CD4-positive, alpha-beta T cell treated with Interferon gamma for 1 hour (primary cell): ENCODE measurements at regions not wholly inside any gene's neighbourhood (a gene's known extent, or its start where the extent isn't known, plus 50 kb on each side); places are given as distances from the start of the nearest gene placed in this dataset.
"Not testable (repeated sequence)": the region's sequence is repeated elsewhere in the genome, so short reads cannot be mapped to it uniquely, and the experiment has no call there.

Experiments used
- DNase-seq: peaks from one replicate; pipeline ENCODE4 v3.0.0-alpha.2; 2020

DNA sequence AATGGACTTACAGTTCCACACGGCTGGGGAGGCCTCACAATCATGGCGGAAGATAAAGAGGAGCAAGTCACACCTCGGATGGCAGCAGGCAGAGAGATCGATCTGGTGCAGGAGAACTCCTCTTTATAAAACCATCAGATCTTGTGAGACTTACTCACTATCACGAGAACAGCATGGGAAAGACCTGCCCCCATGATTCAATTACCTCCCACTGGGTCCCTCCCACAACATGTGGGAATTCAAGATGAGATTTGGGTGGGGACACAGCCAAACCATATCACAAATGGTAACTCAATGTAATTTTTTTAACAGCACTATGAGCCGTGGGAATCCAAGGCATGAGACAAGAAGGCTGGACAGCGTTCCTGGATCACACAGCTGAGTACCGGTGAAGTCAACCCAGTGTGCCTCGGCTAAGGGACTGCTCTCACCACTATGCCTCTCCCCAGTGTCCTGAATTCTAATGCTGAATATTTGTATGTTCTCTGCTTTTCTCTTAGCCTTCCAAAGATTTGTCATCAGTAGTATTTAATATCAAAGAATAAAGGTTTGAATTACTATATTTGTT lies 84.3 kb downstream of the IRS2 start:
- DNase-seq: not testable (repeated sequence)

DNA sequence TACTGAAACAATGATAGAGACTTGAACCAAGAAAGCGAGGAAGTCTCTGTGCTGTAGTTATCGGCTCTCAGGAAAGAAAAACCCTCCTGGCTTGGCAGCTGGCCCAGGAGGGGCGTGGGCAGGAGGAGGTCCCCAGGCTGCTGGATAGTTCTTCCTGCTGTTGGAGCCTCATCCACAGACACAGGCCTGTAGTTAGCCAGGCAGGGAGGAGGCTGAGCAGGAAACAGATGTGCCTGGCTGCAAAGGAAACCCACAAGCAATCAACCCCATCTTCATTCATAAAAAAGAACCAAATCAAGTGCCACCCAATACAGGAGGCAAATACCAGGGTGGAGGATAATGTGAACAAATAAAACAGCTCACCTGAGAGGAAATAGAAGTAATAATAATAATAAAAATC lies 86.2 kb downstream of the IRS2 start:
- DNase-seq: no peak

DNA sequence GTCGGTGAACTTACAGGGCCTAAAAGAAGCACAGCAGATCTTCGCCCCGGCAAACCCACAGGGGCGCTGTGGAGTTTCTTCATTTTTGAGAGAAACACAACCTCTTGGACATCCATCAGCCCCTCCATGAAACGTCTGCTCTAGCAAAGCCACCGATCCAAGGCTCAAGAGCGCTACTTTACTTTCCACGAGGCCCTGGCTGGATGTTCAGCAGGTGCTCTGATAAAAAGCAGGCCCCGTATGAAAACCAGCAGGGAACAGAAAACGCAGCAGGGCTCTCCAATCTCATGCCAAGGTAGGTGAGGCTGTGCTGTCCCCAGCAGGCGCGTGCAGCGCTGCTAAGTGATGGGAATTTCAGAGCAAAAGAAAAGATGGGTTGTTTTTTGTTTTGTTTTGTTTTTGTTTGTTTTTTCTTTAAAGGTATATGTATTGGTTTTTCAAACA lies 86.7 kb downstream of the IRS2 start:
- no peak for DNase-seq

DNA sequence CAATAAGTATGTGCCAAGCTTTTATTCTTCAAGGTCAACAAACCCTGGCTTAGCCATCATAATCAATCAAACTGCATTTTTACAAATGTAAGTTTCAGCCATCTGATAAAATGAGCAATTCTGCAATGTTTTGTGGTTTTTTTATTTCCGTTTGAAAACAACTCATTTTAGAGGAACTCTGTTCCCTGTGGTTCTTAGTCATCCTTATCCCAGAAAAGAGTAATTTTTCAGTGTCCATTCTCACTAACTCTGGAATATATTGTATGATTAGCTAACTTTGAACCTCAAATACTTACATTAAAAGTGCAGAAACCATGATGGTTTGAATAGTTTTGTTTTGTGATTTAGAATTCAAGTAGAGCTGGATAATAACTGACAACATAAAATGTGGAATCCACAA lies 87.6 kb downstream of the IRS2 start:
- no peak for DNase-seq

DNA sequence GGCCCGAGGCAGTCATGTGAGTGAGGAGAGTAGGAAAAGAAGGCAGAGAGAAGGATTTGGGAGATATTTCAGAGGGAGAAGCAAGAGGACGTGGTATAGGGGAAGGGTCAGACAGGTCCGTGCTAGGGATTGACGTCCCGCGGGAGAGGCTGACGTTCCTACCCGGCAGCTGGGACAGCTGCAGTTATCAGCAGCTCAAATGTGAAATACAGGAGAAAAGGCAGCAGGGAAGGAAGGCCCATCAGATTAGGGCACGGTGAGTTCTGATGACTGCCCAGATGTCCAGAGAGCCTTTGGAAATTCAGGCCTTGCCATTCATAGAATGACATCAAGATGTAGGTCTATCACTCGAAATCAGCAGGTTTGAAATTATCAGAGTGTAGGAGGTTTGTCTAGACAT lies 88.4 kb downstream of the IRS2 start:
- no peak for DNase-seq

DNA sequence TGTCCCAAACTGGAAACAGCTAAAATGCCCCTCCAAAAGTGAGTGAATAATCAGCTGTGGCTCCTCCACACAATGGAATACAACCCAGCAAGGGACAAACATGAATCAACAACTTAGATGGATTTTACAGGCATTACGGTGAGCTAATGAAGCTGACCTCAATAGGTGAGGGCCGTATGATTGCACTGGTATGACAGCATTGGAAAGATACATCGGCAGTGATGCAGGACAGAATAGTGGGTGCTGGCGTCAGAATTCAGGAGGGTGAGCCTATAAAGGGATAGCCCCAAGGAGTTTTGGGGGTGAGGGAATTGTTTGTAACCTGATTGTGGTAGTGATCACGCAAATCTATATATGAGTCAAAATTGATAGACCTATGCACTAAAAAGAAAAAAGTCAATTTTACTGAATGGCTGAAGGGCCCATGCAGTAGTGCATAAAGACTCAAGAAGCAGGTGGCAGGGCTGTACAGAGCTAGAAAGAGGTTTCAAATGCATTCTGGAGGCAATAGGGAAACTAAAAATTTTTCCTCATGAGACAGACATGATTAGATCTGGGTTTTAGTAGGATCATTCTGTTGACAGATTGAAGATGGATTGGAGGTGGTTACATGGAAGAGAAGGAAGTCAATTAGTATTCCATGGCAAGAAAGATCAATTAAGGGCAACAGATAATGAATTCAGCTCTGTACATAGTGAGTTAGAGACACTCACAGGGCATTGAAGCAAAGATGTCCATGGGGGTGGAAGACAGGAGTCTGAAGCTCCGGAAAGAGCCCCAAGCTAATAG lies 90.8 kb downstream of the IRS2 start:
- DNase-seq: no peak

DNA sequence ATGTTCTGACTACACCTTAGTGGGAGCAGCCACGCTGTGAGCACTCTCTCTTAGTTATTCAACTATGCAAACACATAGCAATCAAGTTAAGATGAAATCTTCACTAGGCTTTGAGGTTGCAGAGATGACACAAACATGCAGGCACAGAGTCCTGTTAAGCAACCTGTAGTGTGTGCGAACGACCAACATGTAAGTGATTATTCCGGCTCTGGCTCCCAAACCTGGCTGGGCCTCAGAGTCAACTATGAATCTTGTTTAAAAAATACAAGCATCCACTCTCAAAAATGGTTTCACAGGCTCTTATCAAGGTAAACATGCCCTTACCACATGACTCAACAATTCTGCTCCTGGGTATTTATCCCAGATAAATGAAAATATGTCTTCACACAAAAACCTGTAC lies 91.4 kb downstream of the IRS2 start:
- no peak for DNase-seq

DNA sequence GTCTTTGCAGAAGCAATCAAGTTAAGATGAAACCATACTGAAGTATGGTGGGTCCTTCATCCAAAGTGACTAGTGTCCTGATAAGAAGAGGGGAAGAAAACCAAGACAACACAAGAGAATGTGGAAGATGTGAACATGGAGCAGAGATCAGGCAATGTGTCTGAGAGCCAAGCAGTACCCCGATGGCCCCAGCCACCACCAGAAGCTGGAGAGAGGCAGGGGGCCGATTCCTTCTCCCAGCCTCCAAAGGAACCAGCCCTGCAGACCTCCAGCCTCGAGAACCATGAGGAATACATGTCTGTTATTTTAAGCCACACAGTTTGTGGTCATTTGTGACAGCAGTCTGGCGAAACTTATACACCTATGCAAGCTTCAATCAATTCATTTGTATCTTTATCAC lies 93.2 kb downstream of the IRS2 start:
- DNase-seq: no peak

DNA sequence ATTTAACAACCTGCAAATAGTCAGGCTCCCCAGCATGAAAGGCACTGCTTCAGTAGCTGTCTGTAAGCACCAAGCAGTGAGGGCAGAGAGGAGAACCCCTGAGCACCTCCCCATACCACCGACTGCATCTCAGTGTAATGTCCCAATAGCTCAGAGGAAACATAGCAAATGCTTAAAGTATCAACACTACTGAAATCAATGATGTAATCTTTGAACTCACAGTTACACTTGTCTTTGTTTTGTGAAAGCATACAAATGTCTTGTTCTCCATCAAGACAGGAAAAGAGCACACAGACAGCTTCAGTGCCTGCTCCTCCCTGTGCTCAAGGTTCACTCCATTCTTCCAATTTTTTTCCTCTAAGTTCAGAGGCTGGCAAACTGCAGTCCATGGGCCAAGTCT lies 94.7 kb downstream of the IRS2 start:
- DNase-seq: no peak

DNA sequence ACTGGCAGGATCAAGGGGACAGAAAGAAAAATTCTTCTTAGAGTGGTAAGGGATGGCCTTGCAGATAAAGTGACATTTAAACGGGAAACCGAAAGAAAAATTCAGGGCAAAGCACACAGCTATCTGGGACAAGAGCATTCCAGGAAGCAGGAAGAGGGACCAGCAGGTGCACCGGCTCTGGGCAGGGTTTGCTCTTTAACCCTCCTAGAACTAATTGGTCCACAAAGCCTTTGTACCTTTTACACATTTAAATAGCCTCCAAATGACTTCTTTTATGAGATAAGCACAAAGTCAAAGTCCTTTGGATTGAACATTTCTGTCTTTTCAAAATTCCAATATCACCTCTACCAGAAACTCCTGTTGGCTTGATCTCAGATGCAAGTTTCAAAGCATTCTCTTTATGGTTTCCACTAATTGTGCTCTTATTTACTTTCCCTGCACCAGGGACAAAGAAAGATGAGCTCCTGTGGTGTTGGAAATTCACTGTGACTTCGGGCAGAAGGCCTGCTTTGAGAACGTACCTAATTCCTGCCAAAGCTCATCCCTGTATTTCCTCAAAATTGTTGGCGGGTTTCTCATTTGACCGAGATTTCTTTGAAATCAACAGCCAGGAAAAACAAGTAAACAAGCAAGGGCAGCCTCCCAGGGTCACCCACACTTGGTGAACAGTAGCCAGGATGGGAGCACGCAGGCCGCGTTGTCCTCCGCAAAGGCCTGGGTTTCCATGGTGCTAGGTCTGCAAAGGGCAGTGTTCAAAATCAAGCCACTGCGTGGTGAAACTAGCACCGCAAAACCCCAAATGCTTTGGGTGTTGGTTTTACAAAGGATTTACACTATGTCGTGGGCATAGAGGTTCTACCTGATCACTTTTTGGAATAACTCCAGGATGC lies 98.6 kb downstream of the IRS2 start:
- no peak for DNase-seq

DNA sequence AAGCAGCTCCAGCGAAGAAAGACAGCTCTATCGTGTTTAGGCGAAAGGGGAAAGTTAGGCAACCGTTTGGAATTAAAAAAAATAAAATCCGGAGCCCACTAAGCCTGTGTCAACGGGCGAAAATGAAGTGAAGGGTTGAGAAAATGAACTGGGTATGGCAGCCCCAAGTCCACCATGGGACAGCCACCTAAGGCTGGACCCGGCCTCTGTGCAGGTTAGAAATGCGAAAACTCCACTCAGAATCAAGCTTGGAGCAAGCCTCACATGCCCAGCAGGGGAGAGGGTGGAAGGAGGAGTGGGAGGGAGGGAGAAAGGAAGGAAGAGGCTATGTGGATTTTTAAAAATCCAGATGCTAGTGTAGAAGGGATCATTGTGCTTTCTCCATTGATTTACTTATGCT lies 101.2 kb downstream of the IRS2 start:
- DNase-seq: no peak

DNA sequence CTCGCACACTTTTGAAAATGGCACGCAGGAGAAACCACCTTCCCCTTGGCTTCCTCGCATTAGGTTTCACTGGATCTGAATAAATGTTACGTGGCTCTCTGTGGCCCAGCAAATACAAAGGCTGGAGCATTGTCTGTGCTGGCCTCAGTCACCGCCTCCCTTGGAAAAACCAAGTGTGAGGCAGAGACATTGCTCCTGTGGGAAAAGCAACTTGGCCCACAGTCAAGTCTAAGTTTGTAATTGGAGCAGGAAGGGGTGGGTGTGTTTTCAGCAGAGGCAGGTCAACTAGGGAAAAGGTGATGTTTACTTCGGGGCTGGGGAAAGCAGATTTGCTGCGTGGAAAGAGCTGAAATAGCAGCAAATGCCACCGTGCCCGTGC lies 101.6 kb downstream of the IRS2 start:
- no peak for DNase-seq

DNA sequence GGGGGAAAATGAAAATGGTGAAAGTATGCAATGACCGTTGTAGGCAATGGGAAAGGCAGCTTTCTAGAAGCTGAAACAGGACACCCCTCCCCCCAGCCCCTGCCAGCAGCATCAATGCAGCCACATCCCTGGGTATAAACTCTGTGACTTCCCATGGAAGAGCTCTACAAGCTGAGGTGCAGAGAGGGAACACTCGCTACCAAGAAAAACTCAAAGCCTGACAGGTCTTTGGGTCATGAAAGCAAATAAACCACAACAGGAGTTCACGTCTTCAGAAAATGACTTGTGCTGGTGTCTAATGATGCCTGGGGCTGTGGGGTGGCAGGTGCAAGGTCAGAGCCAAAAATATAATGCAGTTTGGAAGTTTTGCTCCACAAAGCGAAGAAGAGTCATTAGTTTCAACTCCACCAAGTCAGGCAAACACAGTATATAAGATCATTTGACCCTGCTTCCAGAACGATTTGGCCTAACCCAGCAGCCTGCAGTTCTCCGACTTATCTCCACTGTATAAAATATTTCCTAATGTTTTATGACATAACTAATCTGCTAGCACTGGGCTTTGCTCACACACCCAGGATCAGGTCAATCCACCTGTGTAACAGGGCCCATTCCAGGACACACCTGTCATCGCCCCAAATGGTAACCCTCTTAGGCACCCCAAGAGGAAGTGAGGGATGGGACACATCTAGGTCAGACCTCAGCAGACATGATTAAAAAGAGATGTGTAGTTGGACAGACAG lies 102.1 kb downstream of the IRS2 start:
- DNase-seq: no peak

DNA sequence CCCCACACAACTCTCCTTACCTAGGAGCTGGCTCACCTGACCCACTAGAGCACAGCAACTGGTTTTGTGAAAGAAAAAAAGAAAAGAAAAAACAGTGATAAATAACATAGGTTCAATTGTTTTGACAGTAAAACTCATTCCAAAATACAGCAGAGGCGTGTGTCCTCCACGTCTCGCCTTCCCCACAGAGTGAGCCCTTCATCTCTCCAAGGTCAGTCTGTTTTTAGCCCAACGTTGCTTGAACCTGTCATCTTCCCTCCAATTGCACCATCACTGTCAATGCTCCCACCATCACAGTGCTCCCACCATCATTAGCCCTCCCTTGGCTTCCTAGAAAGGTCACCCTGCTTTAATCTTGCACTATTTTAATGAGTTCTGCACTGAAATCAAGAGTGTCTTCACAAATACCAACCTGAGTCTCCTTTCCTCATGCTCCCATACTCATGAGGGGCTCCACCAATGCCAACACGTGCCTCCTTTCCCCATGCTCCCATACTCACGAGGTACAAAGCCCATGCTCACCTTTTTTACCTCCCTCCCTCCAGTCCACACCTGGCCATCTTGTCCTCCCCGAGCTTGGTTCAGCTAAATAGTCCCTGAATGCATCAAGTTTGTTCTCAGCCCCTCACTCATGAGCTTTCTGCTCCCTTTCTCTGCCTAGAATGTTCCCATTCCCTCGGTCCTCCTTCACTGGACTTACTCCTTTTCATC lies 103.7 kb downstream of the IRS2 start:
- no peak for DNase-seq

DNA sequence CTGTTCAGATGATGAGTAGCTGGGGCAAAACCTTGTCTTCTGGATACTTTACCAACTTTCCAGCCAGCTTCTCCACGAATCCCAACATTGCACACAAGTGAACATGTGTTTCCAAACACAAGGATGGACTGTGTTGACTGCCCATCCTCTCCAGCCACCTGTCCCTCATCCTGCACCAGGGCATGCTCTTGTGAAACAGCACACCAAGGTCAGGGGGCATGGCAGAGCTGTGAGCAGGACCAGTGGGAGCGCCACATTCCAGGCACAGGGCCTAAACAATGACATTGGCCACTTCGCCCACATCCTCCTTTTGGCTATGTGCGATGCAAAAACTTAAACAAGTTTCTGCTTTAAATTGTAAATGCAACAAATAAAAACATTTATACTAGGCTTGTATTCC lies 105.5 kb downstream of the IRS2 start:
- DNase-seq: no peak

DNA sequence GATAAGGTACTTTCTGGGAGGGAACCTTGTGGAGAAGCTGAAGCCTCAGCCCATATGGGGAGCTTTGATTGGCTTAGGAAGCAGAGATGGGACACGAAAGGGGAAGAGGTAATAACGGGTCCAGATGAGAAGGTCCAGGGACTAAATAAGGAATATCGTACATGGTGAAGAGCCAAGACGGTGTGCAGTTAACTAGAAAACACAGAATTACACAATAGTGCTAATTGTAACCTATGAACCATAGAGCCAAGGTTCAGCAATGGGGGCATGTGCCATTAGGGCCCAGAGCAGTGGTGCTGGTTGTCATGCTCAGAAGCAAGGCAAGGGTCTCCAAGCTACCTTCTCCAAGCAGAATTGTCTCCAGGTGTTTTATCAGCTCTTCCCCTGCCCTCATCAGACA lies 106.1 kb downstream of the IRS2 start:
- no peak for DNase-seq

DNA sequence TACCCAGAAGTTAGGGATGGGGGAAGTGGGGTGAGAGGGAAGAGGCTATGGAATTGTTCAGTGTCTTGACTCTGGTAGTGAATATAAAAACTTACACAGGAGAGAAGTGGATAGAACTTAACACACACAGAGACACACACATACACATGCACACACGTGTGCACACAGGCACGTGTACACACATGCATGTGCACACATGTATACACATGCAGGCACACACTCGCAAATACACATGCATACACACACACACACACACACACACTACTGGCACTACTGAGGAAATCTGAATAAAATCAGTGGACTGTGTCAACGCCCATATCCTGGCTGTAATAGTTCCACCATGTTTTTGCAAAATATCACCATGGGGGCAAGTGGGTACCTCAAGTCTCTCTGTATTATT lies 107.9 kb downstream of the IRS2 start:
- no peak for DNase-seq

DNA sequence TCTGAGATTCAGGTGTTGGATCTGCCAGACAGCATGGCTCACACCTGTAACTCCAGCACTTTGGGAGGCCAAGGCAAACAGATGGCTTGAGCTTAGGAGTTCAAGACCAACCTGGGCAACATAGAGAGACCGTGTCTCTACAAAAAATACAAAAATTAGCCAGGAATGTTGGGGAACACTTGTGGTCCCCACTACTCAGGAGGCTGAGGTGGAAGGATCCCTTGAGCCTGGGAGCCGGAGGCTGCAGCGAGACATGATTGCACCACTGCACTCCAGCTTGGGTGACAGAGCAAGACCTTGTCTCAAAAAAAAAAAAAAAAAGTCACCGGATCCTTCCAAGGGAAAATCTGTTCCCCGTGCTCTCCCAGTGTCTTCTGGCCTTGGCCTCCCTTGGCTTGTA lies 109.2 kb downstream of the IRS2 start:
- DNase-seq: no peak

DNA sequence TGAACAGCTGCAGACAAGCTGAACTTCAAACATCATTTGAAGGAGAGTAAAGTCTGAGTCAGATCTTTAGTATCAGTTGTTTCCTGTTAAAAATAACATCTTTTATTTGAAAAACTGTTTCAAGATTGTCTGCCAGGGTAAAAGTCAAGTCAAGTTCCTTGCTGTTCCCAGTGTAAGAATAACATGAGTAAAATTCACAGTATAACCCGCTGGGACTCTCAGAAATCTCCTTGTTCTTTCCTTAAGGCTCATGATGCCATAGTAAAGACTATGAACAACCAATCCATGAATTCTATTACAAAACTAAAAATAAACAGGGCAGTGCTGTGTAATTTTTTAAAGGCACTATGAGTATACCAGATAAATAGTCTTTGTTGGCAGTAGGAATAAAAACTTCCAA lies 112.9 kb downstream of the IRS2 start:
- DNase-seq: no peak

DNA sequence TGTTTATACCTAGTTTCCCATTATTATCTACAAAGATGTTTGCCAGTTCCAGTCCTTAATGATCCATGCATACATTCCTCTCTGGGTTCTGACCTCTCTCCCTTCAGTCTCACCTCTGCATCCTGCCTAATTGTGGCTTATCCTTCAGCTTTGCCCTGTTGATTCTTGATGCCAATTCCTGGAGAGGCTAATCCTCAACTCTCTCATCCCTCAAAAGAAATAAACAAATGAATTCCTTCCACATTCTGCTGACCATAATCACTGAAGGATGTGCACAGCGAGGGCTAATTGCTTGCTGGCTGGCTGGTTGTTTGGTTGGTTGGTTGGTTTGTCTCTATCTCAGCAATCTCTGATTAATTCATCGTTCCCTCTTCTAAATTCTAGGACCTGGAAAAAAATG lies 113.8 kb downstream of the IRS2 start:
- no peak for DNase-seq

DNA sequence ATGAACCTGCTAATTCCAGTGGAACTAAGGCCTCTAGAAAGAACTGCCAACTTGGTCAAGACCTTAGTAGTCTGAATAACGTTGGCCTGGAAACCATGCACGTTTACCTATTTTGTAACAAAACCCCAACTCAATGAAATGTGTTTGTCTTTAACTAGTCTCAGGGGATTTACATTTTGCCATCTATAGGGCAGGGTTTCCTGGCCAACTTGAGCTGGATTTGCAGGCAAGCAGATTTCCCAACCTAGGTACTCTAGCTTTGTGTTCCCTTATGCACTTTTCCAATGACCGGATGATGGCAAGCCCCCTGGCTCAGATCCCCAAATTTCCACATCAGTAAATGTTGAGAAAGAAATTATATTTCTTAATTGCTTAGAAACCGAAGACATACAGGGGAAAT lies 114.5 kb downstream of the IRS2 start:
- DNase-seq: no peak

DNA sequence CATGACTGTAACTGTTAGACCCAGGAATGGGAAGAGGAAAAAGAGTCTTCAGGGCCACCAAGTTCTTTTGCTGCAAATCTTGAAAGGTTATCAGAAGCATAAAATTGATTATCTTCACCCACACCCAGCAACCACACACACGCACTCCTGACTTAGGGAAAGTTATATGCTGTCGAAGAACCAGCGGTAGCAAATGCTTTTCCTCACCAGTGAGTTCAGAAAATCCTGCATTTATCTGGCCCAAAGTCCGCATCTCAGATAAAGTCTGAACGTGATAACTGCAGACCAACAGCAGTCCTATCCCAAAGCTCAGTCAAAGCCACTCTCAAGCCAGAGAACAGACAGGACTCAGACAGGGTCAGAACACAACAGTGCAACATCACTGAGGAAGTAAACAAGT lies 115.6 kb downstream of the IRS2 start:
- DNase-seq: no peak

DNA sequence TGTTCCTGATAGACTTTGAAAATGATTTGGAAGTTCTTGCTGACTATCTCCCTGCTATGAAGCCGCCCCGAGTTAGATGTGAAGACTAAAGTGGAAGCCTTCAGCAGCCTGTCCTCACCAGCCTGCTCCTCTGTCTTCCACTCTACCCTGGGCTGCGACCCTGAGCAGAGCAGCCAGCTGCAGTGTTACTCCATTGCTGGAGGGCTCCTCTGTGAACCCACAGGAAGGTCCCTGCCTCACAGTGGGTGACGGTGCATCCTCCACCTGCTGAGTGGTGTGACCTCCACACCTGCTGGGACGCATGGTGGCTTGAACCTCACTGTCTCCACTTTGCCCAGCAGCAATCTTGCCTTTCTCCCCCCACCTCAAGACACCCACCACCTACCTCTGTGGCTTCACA lies 116.4 kb downstream of the IRS2 start:
- no peak for DNase-seq
